H1 (cell line): ENCODE measurements at regions not wholly inside any gene's neighbourhood (a gene's known extent, or its start where the extent isn't known, plus 50 kb on each side); places are given as distances from the start of the nearest gene placed in this dataset.

Source experiments
- CTCF ChIA-PET: fragments of 300-600 bp; sonication (Branson Sonifier 250); formaldehyde crosslinking; loops from one replicate; lab custom pipeline; 2021; ENCODE audit not compliant: partially characterized antibody; lab: Charles Lee
- POLR2A ChIA-PET: fragments of 300-600 bp; sonication (Branson Sonifier 250); formaldehyde crosslinking; loops from one replicate; lab custom pipeline; 2021; ENCODE audit warnings: inconsistent platforms; ENCODE audit not compliant: partially characterized antibody; lab: Charles Lee
- DNase-seq, 2 experiments: peaks; one replicate each; pipeline versions ENCODE4 v3.0.0 to v3.0.0-alpha.2; 2010 to 2022; ENCODE audit warnings: low spot score in 2 of 2, low read depth in 1 of 2, mixed read lengths in 1 of 2
- FAIRE-seq: peaks from 2 replicates; lab custom pipeline; 2011; peaks lifted over from hg19 to GRCh38; lab: Jason Lieb, UNC
- H2AFZ ChIP-seq: 2 replicates; pipeline ENCODE4 v1.8.1; 2012; ENCODE audit warnings: low read length, inconsistent platforms
- H2AK5ac ChIP-seq: 2 replicates; pipeline ENCODE4 v1.6.1; 2013; ENCODE audit warnings: low read depth, low read length
- H2BK120ac ChIP-seq: replicated peaks from 2 replicates; pipeline ENCODE3; 2013; ENCODE audit warnings: low read depth, low read length, inconsistent platforms
- H2BK12ac ChIP-seq: 2 replicates; pipeline ENCODE4 v1.6.1; 2013; ENCODE audit warnings: low read depth, low read length
- H2BK15ac ChIP-seq: 2 replicates; pipeline ENCODE4 v1.6.1; 2013; ENCODE audit warnings: low read length
- H2BK20ac ChIP-seq: 2 replicates; pipeline ENCODE4 v1.6.1; 2013; ENCODE audit warnings: low read length
- H2BK5ac ChIP-seq: 2 replicates; pipeline ENCODE4 v1.6.1; 2013; ENCODE audit warnings: low read depth, low read length
- H3K14ac ChIP-seq: 2 replicates; pipeline ENCODE4 v1.6.1; 2013; ENCODE audit warnings: inconsistent platforms; ENCODE audit not compliant: insufficient read length
- H3K18ac ChIP-seq: 2 replicates; pipeline ENCODE4 v1.6.1; 2013; ENCODE audit warnings: low read length; ENCODE audit errors: extremely low read depth
- H3K23ac ChIP-seq: 2 replicates; pipeline ENCODE4 v1.6.1; 2013; ENCODE audit warnings: inconsistent platforms; ENCODE audit not compliant: insufficient read length
- H3K23me2 ChIP-seq: 2 replicates; pipeline ENCODE4 v1.6.1; 2013; ENCODE audit warnings: low read depth, low read length
- H3K27ac ChIP-seq: 2 replicates; pipeline ENCODE4 v1.6.1; 2011; ENCODE audit warnings: low read depth, low read length, inconsistent platforms
- H3K27me3 ChIP-seq, 4 experiments: replicated peaks in 1 of 4; 1 replicate in 1 of 4; 2 replicates in 3 of 4; pipeline versions ENCODE4 v1.6.1 to v1.8.1; 2011 to 2013; ENCODE audit warnings: low read length in 3 of 4, mild to moderate bottlenecking in 3 of 4, inconsistent platforms in 2 of 4, mixed read lengths in 2 of 4, moderate library complexity in 1 of 4; ENCODE audit not compliant: control insufficient read depth in 3 of 4, insufficient read depth in 3 of 4; ENCODE audit errors: extremely low read depth in 1 of 4
- H3K36me3 ChIP-seq, 4 experiments: 2 replicates each; pipeline versions ENCODE4 v1.6.1 to v1.8.1; 2011 to 2013; ENCODE audit warnings: mild to moderate bottlenecking in 4 of 4, low read length in 3 of 4, moderate library complexity in 2 of 4, control low read depth in 1 of 4, inconsistent platforms in 1 of 4; ENCODE audit not compliant: insufficient read depth in 4 of 4, control insufficient read depth in 2 of 4
- H3K4ac ChIP-seq: replicated peaks from 2 replicates; pipeline ENCODE3; 2013; ENCODE audit warnings: low read length, low read depth, mixed read lengths, inconsistent platforms; ENCODE audit not compliant: insufficient read length
- H3K4me1 ChIP-seq, 4 experiments: replicated peaks in 1 of 4; 1 replicate in 1 of 4; 2 replicates in 3 of 4; pipeline versions ENCODE4 v1.6.1 to v1.8.1; 2011 to 2013; ENCODE audit warnings: low read length in 3 of 4, inconsistent platforms in 2 of 4, mixed read lengths in 1 of 4; ENCODE audit not compliant: insufficient read depth in 4 of 4, control insufficient read depth in 3 of 4
- H3K4me2 ChIP-seq, 2 experiments: 2 replicates each; pipeline versions ENCODE4 v1.6.1 to v1.8.1; 2011 to 2013; ENCODE audit warnings: low read depth in 2 of 2, low read length in 2 of 2, control low read depth in 1 of 2, inconsistent platforms in 1 of 2, mild to moderate bottlenecking in 1 of 2; ENCODE audit not compliant: insufficient read depth in 1 of 2
- H3K4me3 ChIP-seq, 4 experiments: fragments of 200-600, 300-600 bp in 1 of 4; sonication (generic), shearing (Covaris generic), sonication (Bioruptor Twin) in 1 of 4; 2 replicates each; pipeline versions ENCODE4 v1.5.1 to v1.8.1; 2011 to 2016; ENCODE audit warnings: low read length in 4 of 4, low read depth in 3 of 4, control low read depth in 2 of 4, inconsistent platforms in 2 of 4, mild to moderate bottlenecking in 2 of 4, mixed read lengths in 1 of 4, moderate library complexity in 1 of 4; ENCODE audit not compliant: insufficient read depth in 2 of 4; ENCODE audit errors: extremely low read depth in 1 of 4
- H3K56ac ChIP-seq: replicated peaks from 2 replicates; pipeline ENCODE3; 2013; ENCODE audit warnings: low read depth, mild to moderate bottlenecking, mixed read lengths, low read length, inconsistent platforms; ENCODE audit not compliant: insufficient read length
- H3K79me1 ChIP-seq: 2 replicates; pipeline ENCODE4 v1.6.1; 2013; ENCODE audit warnings: low read depth, low read length, control low read depth
- H3K79me2 ChIP-seq, 2 experiments: 2 replicates each; pipeline versions ENCODE4 v1.6.1 to v1.8.1; 2012 to 2013; ENCODE audit warnings: low read length in 2 of 2, mild to moderate bottlenecking in 2 of 2, inconsistent platforms in 1 of 2; ENCODE audit not compliant: insufficient read depth in 2 of 2, control insufficient read depth in 1 of 2
- H3K9ac ChIP-seq, 4 experiments: replicated peaks in 1 of 4; 1 replicate in 1 of 4; 2 replicates in 3 of 4; pipeline versions ENCODE4 v1.6.1 to v1.8.1; 2011 to 2013; ENCODE audit warnings: low read depth in 3 of 4, low read length in 3 of 4, control low read depth in 2 of 4, mild to moderate bottlenecking in 2 of 4, moderate library complexity in 2 of 4, inconsistent platforms in 1 of 4; ENCODE audit errors: extremely low read depth in 1 of 4
- H3K9me3 ChIP-seq, 2 experiments: 2 replicates each; pipeline versions ENCODE4 v1.6.1 to v1.8.1; 2012 to 2013; ENCODE audit warnings: mild to moderate bottlenecking in 2 of 2, moderate library complexity in 2 of 2, control low read depth in 1 of 2, inconsistent platforms in 1 of 2, low read depth in 1 of 2, low read length in 1 of 2, mixed read lengths in 1 of 2; ENCODE audit not compliant: insufficient read depth in 2 of 2
- H4K20me1 ChIP-seq, 2 experiments: replicated peaks in 1 of 2; 2 replicates each; pipeline versions ENCODE3 to v1.8.1; 2011 to 2013; ENCODE audit warnings: inconsistent platforms in 2 of 2, low read length in 2 of 2, mild to moderate bottlenecking in 1 of 2; ENCODE audit not compliant: insufficient read depth in 2 of 2, control insufficient read depth in 1 of 2
- H4K5ac ChIP-seq: 2 replicates; pipeline ENCODE4 v1.6.1; 2013; ENCODE audit warnings: low read length, low read depth, mixed read lengths, inconsistent platforms; ENCODE audit not compliant: insufficient read length
- H4K8ac ChIP-seq: 2 replicates; pipeline ENCODE4 v1.8.0; 2013; ENCODE audit warnings: mild to moderate bottlenecking, moderate library complexity, low read length, inconsistent platforms; ENCODE audit not compliant: insufficient read depth; ENCODE audit errors: extremely low read depth
- H4K91ac ChIP-seq: replicated peaks from 2 replicates; pipeline ENCODE3; 2013; ENCODE audit warnings: low read length, mixed read lengths, inconsistent platforms; ENCODE audit not compliant: insufficient read length
- CBX8 ChIP-seq: fragments of 300-800, 300-1000 bp; sonication (generic); IDR thresholded peaks from 2 replicates; pipeline ENCODE4 v1.7.1; 2016; ENCODE audit warnings: low read depth, low read length, borderline replicate concordance
- CTCF ChIP-seq, 3 experiments: IDR thresholded peaks; 1 replicate in 2 of 3; 2 replicates in 1 of 3; pipeline versions ENCODE4 v1.5.1 to v1.6.1; 2011; ENCODE audit warnings: low read length in 3 of 3, mild to moderate bottlenecking in 3 of 3, inconsistent platforms in 2 of 3, low read depth in 1 of 3, moderate library complexity in 1 of 3; ENCODE audit not compliant: insufficient read depth in 1 of 3; ENCODE audit errors: control extremely low read depth in 1 of 3
- HDAC2 ChIP-seq, 2 experiments: fragments of 300-600 bp in 1 of 2; sonication (generic) in 1 of 2; IDR thresholded peaks; 2 replicates each; pipeline ENCODE4 v1.6.1; 2011 to 2012; ENCODE audit warnings: low read depth in 2 of 2, low read length in 2 of 2, mild to moderate bottlenecking in 2 of 2, moderate library complexity in 2 of 2, borderline replicate concordance in 1 of 2, inconsistent platforms in 1 of 2
- MAX ChIP-seq: IDR thresholded peaks from 2 replicates; pipeline ENCODE4 v1.6.1; 2012; ENCODE audit warnings: inconsistent platforms
- POU5F1 ChIP-seq: IDR thresholded peaks from 2 replicates; pipeline ENCODE4 v1.6.1; 2011; ENCODE audit warnings: low read depth, mild to moderate bottlenecking, low read length, moderate library complexity
- RAD21 ChIP-seq, 2 experiments: IDR thresholded peaks in 1 of 2; conservative IDR thresholded peaks in 1 of 2; 2 replicates each; pipeline ENCODE4 v1.6.1; 2011; ENCODE audit warnings: low read depth in 2 of 2, low read length in 2 of 2, improper control_type of control experiment in 1 of 2, inconsistent platforms in 1 of 2, mild to moderate bottlenecking in 1 of 2, moderate library complexity in 1 of 2
- RFX5 ChIP-seq: IDR thresholded peaks from 2 replicates; pipeline ENCODE4 v1.6.1; 2011; ENCODE audit warnings: low read depth, low read length, improper control_type of control experiment, borderline replicate concordance
- SP4 ChIP-seq: IDR thresholded peaks from 2 replicates; pipeline ENCODE4 v1.6.1; 2012; ENCODE audit warnings: low read length, inconsistent platforms
- YY1 ChIP-seq: IDR thresholded peaks from 2 replicates; pipeline ENCODE4 v1.6.1; 2011; ENCODE audit warnings: low read depth, mild to moderate bottlenecking, low read length
- WGBS, 2 experiments: shearing (Covaris generic) in 1 of 2; methylation state at CpG; one replicate each; pipeline versions ENCODE4 v1.1.6 to v1.1.7; 2013 to 2015; ENCODE audit warnings: low lambda C conversion rate in 2 of 2, mixed read lengths in 2 of 2, inconsistent platforms in 1 of 2, low coverage in 1 of 2, missing lambda C conversion rate in 1 of 2; ENCODE audit not compliant: insufficient replicate concordance in 2 of 2, insufficient coverage in 1 of 2, insufficient read length in 1 of 2; ENCODE audit errors: extremely low coverage in 1 of 2, missing lambda C conversion rate in 1 of 2; 5-methylcytosine and 5-hydroxymethylcytosine counted together

DNA sequence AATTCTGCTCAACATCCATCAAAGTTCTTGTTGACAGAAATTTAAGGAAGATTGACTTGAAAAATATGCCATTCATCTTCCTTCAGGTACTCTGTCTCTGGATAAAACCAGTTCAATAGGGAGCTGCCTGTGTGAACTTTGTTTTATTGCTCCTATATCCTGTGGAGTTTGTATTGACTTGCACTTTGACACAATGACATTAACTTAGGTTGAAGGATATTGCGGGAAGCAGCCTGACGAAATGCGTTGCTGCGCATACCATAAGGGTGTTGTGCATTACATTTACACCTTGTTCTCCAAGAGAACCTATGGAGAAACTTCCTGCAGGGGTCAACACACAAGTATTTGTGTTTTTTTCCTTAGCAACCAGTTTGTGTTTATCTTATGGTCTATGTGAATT, 185.4 kb upstream of the GRIK2 start:
- no peak overlapping the region for H4K5ac ChIP-seq
- TF ChIP-seq SP4 (no peak), YY1 (no peak), MAX (no peak), HDAC2 (IDR thresholded peaks at IDR 0.05; ENCODE audit: borderline replicate concordance in 1 of 2, low read depth in 2 of 2, low read length in 2 of 2) (no peak), CTCF (IDR thresholded peaks at IDR 0.05; ENCODE audit: control extremely low read depth in 1 of 3, insufficient read depth in 1 of 3, low read depth in 1 of 3, low read length in 3 of 3) (no peak), RFX5 (no peak), CBX8 (no peak), RAD21 (IDR thresholded peaks at IDR 0.05 in 1 of 2, conservative IDR thresholded peaks at IDR 0.05 in 1 of 2; ENCODE audit: low read depth in 2 of 2, low read length in 2 of 2) (no peak), POU5F1 (no peak)
- TF ChIP-seq, all 59 proteins: peak for 0
- Histone ChIP-seq H3K27ac (no peak overlapping the region), H3K4ac (no peak overlapping the region), H3K9me3 (no peaks in the 10 kb centered on the region), H3K9ac (no peak overlapping the region), H3K27me3 (no peaks in the 10 kb centered on the region), H3K18ac (no peak overlapping the region), H2BK120ac (no peak overlapping the region), H4K20me1 (no peaks in the 10 kb centered on the region), H3K79me2 (no peaks in the 10 kb centered on the region), H2BK15ac (no peak overlapping the region), H2BK12ac (no peak overlapping the region), H3K4me1 (no peaks in the 10 kb centered on the region), H2AFZ (no peak overlapping the region), H3K36me3 (no peaks in the 10 kb centered on the region), H4K91ac (no peak overlapping the region), H2BK20ac (no peak overlapping the region), H3K23ac (no peak overlapping the region), H2AK5ac (no peak overlapping the region), H3K56ac (no peak overlapping the region), H4K8ac (no peak overlapping the region), H3K79me1 (no peaks in the 10 kb centered on the region), H3K4me3 (no peak overlapping the region), H3K14ac (no peak overlapping the region), H2BK5ac (no peak overlapping the region), H3K4me2 (no peak overlapping the region), H3K23me2 (no peaks in the 10 kb centered on the region)
- ChIA-PET CTCF (no interaction called here), POLR2A (no interaction called here)
- FAIRE-seq (no peak), DNase-seq (no peak)
- WGBS, 2 experiments: 93% methylated on average over 4 of the region's 4 CpGs; no CpG with 5 or more reads in 1 of the 2 experiments
